WI38 (cell line): ENCODE measurements at regions not wholly inside any gene's neighbourhood (a gene's known extent, or its start where the extent isn't known, plus 50 kb on each side); places are given as distances from the start of the nearest gene placed in this dataset.

ENCODE experiments used
- H3K4me3 ChIP-seq: 2 replicates; pipeline ENCODE4 v1.5.1; 2011; ENCODE audit warnings: low read depth, mild to moderate bottlenecking, control low read depth, low read length
- CTCF ChIP-seq: IDR thresholded peaks from 2 replicates; pipeline ENCODE4 v1.5.1; 2012; ENCODE audit warnings: low read depth, mild to moderate bottlenecking, control low read depth, low read length

DNA sequence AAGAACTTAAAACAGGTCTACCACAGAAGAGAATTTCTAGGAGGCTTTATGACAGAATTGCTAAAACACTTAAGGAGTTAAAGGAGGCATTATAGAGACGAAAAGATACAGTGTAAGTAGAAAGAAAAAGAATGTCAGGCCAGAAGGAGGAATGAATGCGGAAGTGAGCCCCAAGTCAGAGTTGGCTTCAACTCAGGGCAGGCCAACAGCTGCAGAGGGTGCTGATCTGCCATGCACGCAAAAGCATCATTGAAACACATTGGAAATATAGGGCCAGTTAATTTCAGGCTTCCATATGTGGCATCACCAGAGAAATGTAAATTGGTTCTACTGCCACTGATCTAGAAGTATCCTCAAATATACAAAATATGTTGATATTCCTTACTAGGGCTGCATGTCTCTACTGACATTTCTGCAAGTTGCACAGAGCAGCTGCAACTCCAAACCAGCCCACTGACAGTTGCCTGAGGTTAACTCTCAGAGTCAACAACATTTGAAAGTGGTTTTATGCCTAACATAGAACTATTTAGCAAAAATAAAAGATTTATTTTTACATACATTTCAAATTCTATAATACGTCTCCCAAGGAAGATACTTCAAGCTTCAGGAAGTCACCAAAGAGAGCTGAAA, 324.1 kb downstream of the C11orf87 start:
- no peak for TF ChIP-seq CTCF
- no peak overlapping the region for H3K4me3 ChIP-seq

DNA sequence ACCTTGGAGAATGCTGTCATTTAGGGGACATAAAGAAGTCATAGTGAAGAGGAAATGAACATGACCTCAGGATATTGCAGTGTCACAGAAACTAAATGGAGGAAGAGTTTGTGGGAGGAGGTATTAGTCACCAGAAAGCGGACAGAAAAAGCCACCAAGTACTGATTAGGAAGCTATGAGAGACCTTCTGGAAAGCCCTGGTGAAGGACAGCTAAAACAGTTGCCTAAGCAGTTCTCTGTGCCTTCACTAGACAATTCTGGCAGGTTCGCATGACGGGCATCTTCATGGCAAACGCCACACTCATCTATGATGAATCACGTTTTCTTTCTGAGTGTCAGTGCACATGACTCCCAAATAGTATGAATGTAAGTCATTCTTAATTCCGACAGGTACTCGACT, 325.8 kb downstream of the C11orf87 start:
- H3K4me3 ChIP-seq: no peak overlapping the region
- no peak for TF ChIP-seq CTCF

DNA sequence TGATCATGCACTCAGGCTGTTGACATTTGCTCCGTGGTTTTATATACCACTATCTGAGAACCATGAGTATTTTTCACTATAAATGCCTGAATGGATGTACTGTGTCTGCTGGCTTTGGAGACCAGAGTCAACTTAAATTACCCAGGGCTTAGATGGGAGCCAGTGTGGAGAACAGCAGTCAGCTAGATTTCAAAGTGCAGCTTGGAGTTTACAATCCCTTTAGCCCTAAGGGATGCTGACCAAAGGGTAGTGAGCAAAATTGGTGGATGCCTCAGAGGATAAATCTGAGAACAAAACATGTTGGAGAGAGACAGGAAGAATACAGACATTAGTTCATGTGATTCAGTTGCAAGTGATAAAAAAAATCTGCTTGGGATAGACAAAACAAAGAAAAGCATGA, 327.5 kb downstream of the C11orf87 start:
- TF ChIP-seq CTCF: no peak
- no peak overlapping the region for H3K4me3 ChIP-seq

DNA sequence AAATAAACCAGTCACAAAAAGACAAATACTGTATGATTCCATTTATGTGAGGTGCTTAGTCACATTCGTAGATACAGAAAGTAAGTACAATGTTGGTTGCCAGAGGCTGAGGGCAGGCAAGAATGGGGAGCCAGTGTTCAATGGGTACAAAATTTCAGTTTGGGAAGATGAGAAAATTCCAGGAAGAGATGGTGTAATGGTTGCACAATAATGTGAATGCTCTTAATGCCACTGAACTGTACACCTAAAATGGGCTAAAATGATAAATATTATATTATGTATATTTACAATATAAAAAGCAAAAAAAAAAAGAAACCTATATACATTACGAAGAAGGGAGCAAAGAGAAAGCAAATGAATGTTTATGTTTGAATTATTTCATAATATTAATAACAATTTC, 329.0 kb downstream of the C11orf87 start:
- TF ChIP-seq CTCF: no peak
- no peak overlapping the region for H3K4me3 ChIP-seq

GRCh38 chr11:109752212-109752825, 330.3 kb downstream of the C11orf87 start:
- no peak overlapping the region for H3K4me3 ChIP-seq
- TF ChIP-seq CTCF: no peak

GRCh38 chr11:109756521-109756920, 334.5 kb downstream of the C11orf87 start:
- H3K4me3 ChIP-seq: no peak overlapping the region
- no peak for TF ChIP-seq CTCF

- no peak overlapping the region for H3K4me3 ChIP-seq
- no peak for TF ChIP-seq CTCF
Observed at GRCh38 chr11:109756951-109757350, 335.0 kb downstream of the C11orf87 start.
